ENCODE measurements at regions not wholly inside any gene's neighbourhood (a gene's known extent, or its start where the extent isn't known, plus 50 kb on each side); places are given as distances from the start of the nearest gene placed in this dataset.
"Not testable (repeated sequence)": the region's sequence is repeated elsewhere in the genome, so short reads cannot be mapped to it uniquely, and the experiment has no call there.

DNA sequence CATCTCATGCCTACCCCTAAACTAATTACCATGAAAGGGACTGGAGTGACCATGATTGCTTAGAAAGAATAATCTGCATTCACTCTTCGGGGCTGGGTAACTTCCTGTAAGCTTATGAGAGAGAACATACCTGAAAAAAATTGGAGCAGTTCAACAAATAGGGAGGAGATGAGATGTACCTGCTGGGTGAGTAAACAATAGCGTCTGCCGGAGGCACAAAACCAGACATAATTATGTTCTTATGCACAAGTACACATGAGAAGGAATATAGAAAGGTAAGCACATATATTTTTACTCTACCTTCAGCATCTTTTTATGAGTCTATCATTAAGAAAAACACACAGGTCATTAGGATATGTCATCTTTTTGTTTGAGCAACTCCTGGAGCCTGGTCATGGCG is 224.6 kb upstream of the FERD3L start:
- no peak for DNase-seq

DNA sequence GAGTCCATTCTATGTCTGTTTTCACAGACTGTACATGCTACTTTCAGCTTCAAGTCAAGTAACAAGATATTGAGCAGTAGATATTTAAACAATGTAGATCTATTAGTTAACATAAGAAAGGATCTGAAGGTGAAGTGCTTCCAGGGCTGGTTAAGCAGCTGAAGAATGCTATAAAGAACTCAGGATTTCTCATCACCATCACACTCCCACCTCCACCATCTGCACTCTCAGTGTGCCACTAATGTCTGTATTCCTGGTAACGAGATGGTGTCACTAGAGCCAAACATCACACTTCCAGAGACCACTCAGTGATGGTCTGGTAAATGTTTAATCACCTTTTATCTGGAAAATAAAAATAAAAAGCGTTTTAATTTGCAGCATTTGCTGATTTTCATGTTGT is 224.0 kb upstream of the FERD3L start:
- no peak for DNase-seq

DNA sequence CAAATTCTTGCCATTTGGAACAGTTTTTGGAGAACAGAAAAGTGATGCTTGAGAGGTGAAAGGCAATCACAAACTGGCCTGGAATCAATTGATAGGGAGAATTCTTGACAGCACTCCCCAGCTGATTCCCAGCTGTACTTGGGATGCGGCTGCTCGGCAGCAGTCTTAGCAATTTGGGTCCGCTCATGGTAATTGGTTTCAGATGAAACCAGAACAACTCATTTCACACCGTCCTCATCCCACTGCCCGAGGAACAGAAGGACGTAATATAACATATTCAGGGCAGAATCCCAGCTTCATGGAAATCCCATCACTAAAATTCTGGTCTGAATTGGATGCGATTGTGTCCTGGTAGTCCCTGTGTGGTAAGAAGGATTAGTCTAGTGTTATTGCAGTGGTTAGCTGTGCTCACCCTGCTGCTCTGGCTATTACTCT is 223.3 kb upstream of the FERD3L start:
- DNase-seq, result no peak

- DNase-seq, result no peak
Observed at GRCh38 chr7:19364950-19365349, 219.7 kb upstream of the FERD3L start.

- DNase-seq, result no peak
Observed at GRCh38 chr7:19362099-19362498, 216.9 kb upstream of the FERD3L start.

GRCh38 chr7:19353180-19353579 is 208.0 kb upstream of the FERD3L start:
- DNase-seq, result no peak

DNA sequence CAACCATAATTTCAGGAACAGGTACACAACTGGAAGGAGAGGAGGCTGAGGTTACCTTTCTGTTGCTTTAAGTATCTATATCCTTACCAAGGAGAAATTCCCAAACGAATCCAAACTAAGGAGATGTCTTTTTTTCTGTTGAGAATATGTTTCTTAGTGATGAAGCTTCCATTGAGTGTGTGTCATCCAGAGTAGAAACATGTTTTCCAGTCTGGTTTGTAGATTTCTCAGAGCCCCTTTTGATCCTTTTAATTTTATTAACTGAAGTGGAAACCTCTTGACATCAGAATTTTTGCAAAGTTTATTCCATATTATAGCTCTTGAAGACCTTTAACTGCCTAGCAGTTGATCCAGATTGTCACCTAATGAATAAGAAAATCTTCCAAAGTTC is 207.1 kb upstream of the FERD3L start:
- no peak for DNase-seq

DNA sequence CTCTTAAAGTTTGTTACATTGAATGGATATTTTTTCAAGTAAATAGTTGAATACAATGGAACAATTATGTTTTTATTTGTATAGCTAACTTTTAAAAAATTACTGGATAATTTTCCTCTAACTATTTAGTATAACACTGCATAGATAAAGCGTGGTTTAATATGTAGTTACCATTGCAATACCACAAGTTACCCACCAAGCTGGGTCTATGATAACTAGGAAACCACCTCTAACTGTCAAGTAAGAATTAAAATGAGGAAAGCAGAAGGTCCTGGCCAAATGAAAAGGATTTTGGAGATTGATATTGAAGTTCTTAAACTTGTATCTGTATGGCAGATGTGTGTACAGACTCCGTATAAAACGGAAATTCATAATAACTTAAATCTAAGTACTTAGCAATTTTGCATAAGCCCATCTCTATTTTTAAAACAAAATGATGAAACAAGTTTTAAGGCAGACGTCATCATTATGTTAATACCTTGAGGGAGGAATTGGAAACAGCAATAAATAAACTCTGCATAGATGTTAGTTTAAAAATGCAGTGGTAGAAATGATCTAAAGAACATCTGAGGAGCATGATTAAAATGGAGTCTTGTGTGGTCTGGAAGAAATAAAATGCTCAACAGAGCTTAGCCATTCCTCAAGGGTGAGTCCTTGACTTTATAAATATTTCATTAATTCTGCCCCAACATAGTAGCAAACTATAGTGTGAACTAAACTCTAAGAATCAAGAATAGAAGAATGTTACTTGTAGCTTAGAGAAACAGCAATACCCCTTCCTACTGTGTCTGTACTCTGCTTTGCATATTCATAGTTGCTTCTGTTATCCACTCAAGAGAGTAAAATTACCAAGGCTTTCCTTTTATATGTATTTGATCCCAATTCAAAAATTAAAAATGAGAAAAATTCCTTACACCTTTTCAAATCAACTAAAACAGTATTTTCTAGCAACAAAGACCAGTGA is 206.4 kb upstream of the FERD3L start:
- DNase-seq, result no peak

GRCh38 chr7:19339512-19339911 is 194.3 kb upstream of the FERD3L start:
- no peak for DNase-seq

- DNase-seq, result not testable (repeated sequence)
Observed at GRCh38 chr7:19338512-19338911, 193.3 kb upstream of the FERD3L start.

DNA sequence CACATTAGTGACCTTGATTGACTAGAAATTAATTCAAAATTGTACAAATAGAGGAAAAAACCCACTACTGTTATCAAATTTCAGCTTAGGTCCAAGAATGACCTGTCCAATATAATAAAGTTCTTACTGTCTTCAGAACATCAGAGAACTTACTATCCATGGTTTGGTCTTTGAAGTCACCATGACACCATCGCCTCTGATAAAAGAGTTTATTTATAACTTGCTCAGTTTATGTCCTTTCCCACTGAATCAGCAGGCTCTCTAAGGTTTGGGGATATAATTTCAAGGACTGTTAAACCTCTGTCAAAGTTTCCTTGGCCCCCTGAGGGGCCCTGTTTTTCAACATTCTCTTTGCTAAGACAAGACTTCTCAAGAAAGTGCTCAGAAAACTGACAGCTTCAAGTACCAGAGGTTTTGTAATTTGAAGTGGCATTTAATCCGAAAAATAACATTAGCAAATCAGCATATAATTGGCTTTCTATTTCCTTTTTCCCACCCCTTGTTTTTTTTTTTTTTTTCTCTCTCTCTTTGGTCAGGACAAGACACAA is 191.7 kb upstream of the FERD3L start:
- no peak for DNase-seq

- no peak for DNase-seq
Observed at GRCh38 chr7:19333706-19334105, 188.5 kb upstream of the FERD3L start.

DNA sequence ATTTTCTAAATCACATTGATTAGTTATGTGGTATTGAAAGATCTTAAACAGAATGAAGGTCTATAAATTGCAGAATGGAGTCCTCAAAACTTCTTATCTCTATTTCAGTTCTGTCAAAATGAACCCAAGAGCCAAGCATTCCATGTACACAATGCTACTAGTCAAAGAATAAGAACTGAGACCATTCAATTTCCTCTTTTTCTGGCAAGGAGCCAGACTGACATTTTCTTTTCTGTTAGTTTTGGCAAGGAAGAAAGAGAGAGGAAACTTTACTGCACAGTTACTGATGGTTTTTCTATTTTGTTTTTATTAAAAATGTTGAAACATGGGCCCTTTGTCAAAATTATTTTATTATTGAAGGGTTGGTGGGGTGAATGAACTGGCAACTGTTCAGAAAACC is 181.8 kb upstream of the FERD3L start:
- peak in 1 of 4 experiments; percentile 14 for DNase-seq

DNA sequence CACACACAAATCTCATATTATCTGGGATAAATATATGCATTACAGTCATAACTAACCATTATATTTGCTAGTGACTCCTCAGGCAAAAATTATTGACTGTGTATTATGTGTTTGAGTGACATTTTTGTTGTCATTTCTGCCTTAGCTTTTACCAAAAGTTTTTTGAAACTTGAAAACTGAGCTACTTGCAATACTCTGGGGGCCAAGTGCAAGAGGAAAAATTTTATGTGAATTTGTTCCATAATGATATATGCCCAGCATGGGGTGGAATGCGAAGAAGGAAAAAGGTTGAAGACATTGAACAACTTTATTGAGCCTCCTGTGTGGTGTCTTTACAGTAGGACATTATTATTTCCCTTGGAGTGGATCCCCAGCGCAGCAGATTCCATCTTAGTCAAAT is 176.8 kb upstream of the FERD3L start:
- no peak for DNase-seq

DNA sequence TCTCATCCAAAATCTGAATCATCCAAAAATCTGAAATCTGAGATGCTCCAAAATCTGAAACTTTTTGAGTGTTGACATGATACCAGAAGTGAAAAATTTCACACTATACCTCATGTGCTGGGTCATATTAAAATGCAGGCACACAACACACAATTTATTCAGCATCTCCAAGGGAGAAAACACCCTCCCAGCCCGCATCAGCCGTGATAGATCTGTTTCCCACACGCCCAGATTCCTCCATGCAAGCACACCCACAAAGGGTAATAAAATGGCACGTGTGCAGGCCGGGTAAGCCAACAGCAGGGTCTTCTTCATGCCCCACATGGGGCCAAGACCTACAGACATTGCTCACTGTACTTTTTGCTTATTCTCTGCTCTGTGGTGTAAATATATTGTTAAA is 173.1 kb upstream of the FERD3L start:
- no peak for DNase-seq

DNA sequence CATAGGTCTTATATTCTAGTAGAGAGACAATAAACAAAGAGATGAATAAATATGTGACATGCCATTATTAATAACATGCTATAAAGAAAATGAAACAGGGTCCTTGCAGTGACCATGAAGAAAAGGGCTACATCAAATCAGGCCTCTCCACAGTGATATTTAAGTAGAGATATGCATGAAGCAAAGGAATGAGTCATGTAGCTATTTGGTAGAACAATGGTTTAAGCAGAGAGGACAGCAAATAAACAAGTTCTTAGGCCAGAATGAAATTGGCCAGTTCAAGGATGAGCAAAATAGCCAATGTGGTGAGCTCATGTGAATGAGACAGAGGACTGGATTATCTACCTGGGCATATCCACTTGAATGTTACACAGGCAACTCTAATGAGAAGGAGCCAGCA is 172.2 kb upstream of the FERD3L start:
- DNase-seq, result no peak

- DNase-seq, result no peak
Observed at GRCh38 chr7:19312416-19312815, 167.2 kb upstream of the FERD3L start.

DNA sequence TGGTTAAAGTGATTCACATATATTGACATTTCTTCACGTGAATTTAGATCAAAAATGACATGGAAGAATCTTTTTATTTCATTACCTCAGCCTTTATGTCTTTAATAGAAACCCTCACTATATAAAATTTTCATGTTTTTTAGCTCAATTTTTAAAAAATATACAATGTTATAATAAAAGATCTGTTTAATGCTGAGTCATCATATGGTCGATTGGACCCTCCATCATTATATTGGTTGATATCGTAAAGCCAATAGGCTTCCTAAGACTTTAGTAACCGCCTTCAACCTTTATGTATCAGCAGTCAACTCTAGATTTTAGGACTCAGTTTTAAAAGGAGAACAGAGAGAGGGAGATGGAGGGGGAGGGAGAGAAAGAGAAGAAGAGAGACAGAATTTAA is 162.3 kb upstream of the FERD3L start:
- no peak for DNase-seq

- DNase-seq, result no peak
Observed at GRCh38 chr7:19305698-19306097, 160.5 kb upstream of the FERD3L start.

GRCh38 chr7:19304086-19304485 is 158.9 kb upstream of the FERD3L start:
- DNase-seq, result no peak

- no peak for DNase-seq
Observed at GRCh38 chr7:19302731-19303130, 157.5 kb upstream of the FERD3L start.

DNA sequence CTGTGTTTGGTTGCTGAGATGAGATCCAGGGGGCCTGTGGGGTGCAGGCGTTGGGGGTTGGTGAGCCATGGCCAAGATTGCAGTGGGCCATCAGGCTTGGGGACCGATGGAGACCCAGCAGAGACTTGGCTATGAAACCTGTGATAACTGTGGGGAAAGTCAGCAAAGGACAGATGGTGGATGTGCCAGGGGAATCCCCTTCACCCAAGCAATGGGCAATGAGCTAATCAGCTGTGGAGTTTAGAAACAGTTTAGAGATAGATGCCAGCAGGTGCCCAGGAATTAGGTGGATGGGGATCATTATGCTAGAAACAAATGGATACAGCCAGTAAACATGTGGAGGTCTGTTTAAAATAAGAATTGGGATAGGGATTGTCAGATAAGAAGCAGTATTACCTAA is 151.4 kb upstream of the FERD3L start:
- DNase-seq, result no peak

GRCh38 chr7:19295376-19295775 is 150.2 kb upstream of the FERD3L start:
- DNase-seq, result no peak

GRCh38 chr7:19294619-19295018 is 149.4 kb upstream of the FERD3L start:
- no peak for DNase-seq

Data from suppressor macrophage (primary cell).